ENCODE measurements at regions not wholly inside any gene's neighbourhood (a gene's known extent, or its start where the extent isn't known, plus 50 kb on each side); places are given as distances from the start of the nearest gene placed in this dataset.

DNA sequence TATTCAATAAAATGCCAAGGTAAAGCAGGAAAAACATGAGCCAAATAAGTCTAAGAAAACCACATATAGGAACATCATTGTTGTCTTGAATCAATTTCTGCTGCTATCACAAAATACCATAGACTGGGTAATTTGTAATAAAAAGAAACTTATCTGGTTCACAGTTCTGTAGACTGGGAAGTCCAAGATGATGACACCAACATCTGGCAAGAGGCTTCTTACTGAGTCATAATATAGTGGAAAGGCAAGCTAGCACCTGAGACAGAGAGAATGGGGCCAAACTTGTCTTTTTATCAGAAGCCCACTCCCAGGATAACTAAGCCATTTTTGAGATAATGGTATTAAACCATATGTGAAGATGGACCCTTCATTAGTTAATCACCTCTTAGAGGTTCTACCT is 975.9 kb downstream of the FLRT2 start:
- Mint-ChIP-seq H3K4me1 (ENCODE audit: low read depth) (peaks cover 7% of the 10 kb centered on the region), H3K36me3 (no peaks in the 10 kb centered on the region), H3K9me3 (ENCODE audit: low read depth) (peaks cover 8% of the 10 kb centered on the region), H3K27me3 (no peaks in the 10 kb centered on the region), H3K4me3 (no peak overlapping the region), H3K27ac (no peak overlapping the region)

DNA sequence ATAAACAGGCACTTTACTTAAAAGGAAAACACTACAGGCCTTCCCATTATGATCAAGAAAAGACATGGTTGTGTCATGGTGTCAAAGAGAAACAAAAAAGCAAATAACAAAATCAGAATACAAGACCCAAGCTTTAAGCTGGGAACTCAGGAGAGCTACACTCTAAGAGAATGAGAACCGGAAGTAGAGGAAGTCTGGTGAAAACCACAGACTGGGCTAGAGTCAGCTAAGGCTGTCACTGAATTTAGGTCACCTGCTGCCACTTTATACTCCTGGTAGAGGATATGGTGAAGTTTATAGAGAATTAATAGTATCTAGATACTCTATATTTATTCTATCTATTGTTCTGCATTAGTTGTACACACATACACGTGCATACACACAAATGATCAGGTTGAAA is 971.7 kb downstream of the FLRT2 start:
- Mint-ChIP-seq H3K27ac (no peak overlapping the region), H3K4me1 (ENCODE audit: low read depth) (peaks cover 9% of the 10 kb centered on the region)

DNA sequence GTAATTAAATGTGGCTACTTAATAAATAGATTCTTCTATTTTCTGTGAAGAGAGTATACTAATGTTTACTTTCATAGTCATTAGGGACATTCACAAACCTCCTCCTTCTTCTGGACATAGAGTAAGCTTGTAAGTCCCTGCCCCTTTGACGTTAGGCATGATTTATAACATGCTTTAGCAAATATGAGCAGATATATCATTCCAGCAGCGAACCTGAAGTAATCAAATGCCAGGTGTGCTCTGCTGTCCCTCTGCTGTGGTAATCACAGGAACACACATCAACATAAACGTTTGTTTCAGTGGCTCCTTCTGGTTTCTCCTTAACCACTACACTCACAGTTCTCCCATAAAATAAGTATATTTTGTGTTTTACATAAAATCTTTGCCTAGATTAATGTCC is 961.8 kb downstream of the FLRT2 start:
- H3K4me3 Mint-ChIP-seq: no peak overlapping the region
- H3K9me3 Mint-ChIP-seq (ENCODE audit: low read depth): no peaks in the 10 kb centered on the region
- H3K27ac Mint-ChIP-seq: no peak overlapping the region
- no peaks in the 10 kb centered on the region for H3K27me3 Mint-ChIP-seq
- no peaks in the 10 kb centered on the region for H3K36me3 Mint-ChIP-seq
- no peaks in the 10 kb centered on the region for H3K4me1 Mint-ChIP-seq (ENCODE audit: low read depth)

More for the DNA sequence above, 971.7 kb downstream of the FLRT2 start:
- H3K36me3 Mint-ChIP-seq: no peaks in the 10 kb centered on the region
- H3K27me3 Mint-ChIP-seq: no peaks in the 10 kb centered on the region
- H3K4me3 Mint-ChIP-seq: no peak overlapping the region
- peaks cover 8% of the 10 kb centered on the region for H3K9me3 Mint-ChIP-seq (ENCODE audit: low read depth)

DNA sequence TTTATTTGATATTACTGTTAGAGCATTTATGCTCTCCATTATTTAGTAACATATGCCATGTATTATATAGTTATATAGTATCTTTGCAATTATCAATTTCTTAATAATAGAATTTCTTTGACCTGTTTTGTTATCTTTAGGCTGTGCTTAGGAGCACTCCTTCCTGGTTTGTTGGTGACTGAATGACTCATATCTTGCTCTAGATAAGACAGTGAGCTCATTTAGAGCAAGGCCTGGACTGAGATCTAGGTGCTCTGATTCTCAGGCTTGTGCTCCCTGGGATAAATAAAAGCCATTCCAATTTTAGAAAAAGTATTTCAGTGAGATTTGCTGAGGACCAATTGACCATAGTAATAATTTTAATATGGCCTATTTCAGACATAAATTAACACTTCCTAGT is 951.2 kb downstream of the FLRT2 start:
- Mint-ChIP-seq H3K36me3 (no peaks in the 10 kb centered on the region), H3K9me3 (ENCODE audit: low read depth) (no peaks in the 10 kb centered on the region), H3K4me1 (ENCODE audit: low read depth) (no peaks in the 10 kb centered on the region), H3K27ac (no peak overlapping the region), H3K4me3 (no peak overlapping the region), H3K27me3 (no peaks in the 10 kb centered on the region)

DNA sequence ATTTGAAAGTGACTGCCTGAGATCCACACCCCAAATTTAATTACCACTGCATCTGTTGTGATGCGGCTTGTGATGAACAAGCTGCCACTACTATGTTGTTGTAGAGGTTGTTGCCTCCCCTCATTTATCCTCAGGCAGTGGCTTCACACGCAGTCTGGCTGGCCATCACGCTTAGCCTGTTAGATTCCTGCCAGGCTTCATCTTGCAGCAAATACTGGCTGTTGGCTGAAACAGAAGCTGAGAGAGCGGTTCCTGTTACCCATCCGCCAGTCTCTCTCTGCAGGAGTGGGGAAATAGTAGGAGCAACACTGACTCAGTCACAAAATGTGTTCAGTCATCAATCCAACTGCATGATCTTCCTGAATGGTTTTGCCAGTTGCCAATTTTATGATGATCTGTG is 934.4 kb downstream of the FLRT2 start:
- H3K36me3 Mint-ChIP-seq: no peaks in the 10 kb centered on the region
- H3K4me1 Mint-ChIP-seq (ENCODE audit: low read depth): no peaks in the 10 kb centered on the region
- H3K9me3 Mint-ChIP-seq (ENCODE audit: low read depth): no peaks in the 10 kb centered on the region
- H3K4me3 Mint-ChIP-seq: no peak overlapping the region
- no peak overlapping the region for H3K27ac Mint-ChIP-seq
- no peaks in the 10 kb centered on the region for H3K27me3 Mint-ChIP-seq

DNA sequence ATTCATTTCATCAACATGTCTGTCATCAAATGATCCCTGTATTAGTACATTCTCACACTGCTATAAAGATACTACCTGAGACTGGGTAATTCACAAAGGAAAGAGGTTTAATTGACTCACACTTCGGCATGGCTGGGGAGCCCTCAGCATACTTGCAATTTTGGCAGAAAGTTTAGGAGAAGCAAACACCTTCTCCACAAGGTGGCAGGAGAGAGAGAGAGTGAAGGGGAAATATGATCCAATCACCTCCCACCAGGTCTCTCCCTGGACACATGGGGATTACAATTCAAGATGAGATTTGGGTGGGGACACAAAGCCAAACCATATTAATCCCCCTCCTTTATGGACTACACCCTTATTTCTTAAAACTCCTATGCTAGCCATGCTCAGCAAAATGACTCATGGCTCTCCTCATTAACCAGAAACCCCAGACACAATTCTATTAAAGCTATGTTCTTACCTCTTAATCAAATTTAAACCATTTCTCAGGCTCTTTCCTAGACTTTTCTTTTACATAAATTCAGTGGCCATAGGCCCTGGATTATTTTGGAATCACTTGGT is 932.3 kb downstream of the FLRT2 start:
- Mint-ChIP-seq H3K4me3 (no peak overlapping the region), H3K27me3 (no peaks in the 10 kb centered on the region), H3K27ac (no peak overlapping the region), H3K9me3 (ENCODE audit: low read depth) (no peaks in the 10 kb centered on the region), H3K4me1 (ENCODE audit: low read depth) (no peaks in the 10 kb centered on the region), H3K36me3 (no peaks in the 10 kb centered on the region)

DNA sequence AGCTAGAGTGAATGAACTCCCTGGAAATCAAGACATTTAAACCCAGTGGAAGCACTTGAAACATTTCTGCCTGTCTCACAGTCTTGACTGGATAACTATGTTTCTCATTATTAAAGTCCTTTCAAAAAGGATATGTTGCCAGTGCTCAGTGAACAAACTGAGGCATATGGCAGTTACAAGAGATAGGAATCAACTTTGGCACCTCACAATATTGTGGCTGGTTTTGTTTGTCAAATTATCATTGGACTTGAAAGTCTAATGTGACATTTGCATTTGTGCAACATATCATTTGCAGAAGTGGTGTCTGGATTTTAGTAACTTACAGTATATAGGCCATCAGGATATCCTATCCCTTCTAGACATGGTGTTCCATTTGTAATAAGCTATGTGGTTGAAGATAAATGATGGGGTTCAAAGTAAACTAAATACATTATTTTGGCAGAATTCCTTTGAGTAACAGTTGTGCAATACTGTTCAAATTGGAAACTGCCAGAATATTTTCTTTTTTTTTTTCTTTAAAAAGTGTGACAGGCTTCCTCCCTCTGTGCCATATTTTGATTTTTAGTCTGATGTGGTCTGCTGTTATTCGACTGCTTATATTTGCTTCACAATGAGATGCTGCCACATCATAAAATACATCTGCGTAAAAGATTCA is 927.7 kb downstream of the FLRT2 start:
- H3K36me3 Mint-ChIP-seq: no peaks in the 10 kb centered on the region
- no peak overlapping the region for H3K4me3 Mint-ChIP-seq
- H3K27me3 Mint-ChIP-seq: no peaks in the 10 kb centered on the region
- H3K9me3 Mint-ChIP-seq (ENCODE audit: low read depth): peaks cover 6% of the 10 kb centered on the region
- H3K27ac Mint-ChIP-seq: no peak overlapping the region
- H3K4me1 Mint-ChIP-seq (ENCODE audit: low read depth): no peaks in the 10 kb centered on the region

DNA sequence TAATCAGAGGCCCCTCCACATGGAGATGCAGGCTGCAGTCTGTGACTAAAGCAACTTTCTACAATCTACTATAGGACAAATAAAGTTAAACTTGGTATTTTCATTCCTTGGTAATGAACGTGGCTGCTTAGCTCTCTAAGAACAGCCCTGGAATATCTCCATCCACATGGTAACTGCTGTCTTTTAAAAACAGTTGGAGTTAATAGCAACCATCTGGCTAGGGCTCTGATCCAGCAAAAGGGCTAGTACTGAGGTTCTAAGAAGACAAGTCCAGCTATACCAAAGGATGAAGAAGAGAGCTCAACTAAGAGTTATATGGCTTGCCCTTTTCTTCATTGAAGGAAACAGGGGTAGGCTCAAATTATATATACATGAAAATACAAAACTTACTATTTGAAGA is 920.1 kb downstream of the FLRT2 start:
- no peak overlapping the region for H3K27ac Mint-ChIP-seq
- H3K27me3 Mint-ChIP-seq: no peaks in the 10 kb centered on the region
- H3K4me3 Mint-ChIP-seq: no peak overlapping the region
- H3K36me3 Mint-ChIP-seq: no peaks in the 10 kb centered on the region
- peaks cover 6% of the 10 kb centered on the region for H3K9me3 Mint-ChIP-seq (ENCODE audit: low read depth)
- no peaks in the 10 kb centered on the region for H3K4me1 Mint-ChIP-seq (ENCODE audit: low read depth)

DNA sequence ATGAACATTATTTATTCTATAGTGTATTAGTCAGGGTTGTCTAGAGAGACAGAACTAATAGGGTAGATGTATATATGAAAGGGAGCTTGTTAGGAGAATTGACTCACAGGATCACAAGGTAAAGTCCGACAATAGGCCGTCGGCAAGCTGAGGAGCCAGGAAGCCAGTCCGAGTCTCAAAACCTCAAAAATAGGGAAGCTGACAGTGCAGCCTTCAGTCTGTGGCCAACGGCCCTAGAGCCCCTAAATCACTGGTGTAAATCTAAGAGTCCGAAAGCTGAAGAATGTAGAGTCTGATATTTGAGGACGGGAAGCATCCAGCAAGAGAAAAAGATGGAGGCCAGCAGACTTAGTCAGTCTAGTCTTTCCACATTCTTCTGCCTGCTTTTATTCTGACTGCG is 912.2 kb downstream of the FLRT2 start:
- no peak overlapping the region for H3K27ac Mint-ChIP-seq
- no peaks in the 10 kb centered on the region for H3K36me3 Mint-ChIP-seq
- H3K27me3 Mint-ChIP-seq: no peaks in the 10 kb centered on the region

DNA sequence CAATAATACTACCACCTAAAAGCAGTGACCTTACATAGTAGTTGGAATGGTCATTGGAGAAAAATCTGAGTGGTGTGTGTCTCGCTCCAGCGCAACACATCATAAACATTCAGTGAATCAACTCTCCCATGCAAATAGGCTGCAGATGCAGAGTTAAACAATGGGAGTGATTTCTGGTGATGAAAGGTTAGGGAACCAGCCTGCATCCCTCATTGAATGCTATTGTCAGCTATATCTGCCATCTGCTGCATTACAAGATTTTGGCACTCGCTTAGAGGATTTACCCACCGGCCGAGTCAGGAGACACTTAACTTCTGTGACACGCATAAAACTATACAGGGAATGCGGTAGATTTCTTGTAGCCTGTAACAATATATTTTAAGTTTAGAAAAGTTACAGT is 900.9 kb downstream of the FLRT2 start:
- Mint-ChIP-seq H3K27me3 (no peaks in the 10 kb centered on the region), H3K4me1 (ENCODE audit: low read depth) (no peaks in the 10 kb centered on the region), H3K9me3 (ENCODE audit: low read depth) (peaks cover 5% of the 10 kb centered on the region), H3K4me3 (no peak overlapping the region), H3K27ac (no peak overlapping the region), H3K36me3 (no peaks in the 10 kb centered on the region)

More for the DNA sequence above, 912.2 kb downstream of the FLRT2 start:
- Mint-ChIP-seq H3K9me3 (ENCODE audit: low read depth) (peaks cover 5% of the 10 kb centered on the region), H3K4me3 (no peak overlapping the region), H3K4me1 (ENCODE audit: low read depth) (no peaks in the 10 kb centered on the region)

DNA sequence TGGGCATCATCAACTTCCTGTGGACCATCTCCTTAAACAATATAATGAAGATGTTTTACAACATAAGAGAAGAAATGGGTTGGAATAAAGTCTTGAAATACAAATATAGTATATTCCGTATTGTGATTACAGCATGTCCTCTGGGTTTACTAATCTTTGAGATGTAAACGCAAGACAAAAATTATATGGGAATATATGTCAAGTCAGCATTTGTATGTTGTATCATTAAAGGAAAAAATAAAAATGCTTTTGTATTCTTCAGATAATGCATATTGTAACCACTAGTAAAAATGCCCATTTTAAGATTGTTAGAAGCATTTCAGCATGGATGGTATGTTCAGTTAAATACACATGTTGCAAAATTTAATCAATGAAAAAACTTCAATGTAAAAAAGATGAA is 893.3 kb downstream of the FLRT2 start:
- H3K9me3 Mint-ChIP-seq (ENCODE audit: low read depth): no peaks in the 10 kb centered on the region
- no peaks in the 10 kb centered on the region for H3K36me3 Mint-ChIP-seq
- H3K4me1 Mint-ChIP-seq (ENCODE audit: low read depth): no peaks in the 10 kb centered on the region
- H3K27me3 Mint-ChIP-seq: no peaks in the 10 kb centered on the region
- H3K4me3 Mint-ChIP-seq: no peak overlapping the region
- H3K27ac Mint-ChIP-seq: no peak overlapping the region

DNA sequence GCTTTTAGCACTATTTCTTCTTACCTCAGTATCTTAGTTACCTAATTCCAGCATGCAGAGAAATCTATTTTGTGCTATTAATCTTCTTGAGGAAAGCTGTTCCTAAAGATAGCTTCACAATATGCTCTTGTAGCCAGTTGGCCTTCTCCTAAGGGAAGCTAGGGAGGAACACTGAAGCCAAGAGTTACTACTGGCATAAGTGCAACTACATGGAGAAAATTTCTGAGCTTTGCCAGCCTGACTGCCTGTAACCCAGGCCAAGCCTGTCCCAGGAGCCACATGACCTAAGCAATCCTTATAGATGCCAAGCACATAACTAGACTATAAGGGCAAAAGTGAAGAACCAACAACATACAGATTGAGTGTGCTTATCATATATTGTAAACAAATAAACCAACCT is 890.2 kb downstream of the FLRT2 start:
- H3K27me3 Mint-ChIP-seq: no peaks in the 10 kb centered on the region
- H3K27ac Mint-ChIP-seq: no peak overlapping the region
- H3K4me3 Mint-ChIP-seq: no peak overlapping the region
- H3K9me3 Mint-ChIP-seq (ENCODE audit: low read depth): no peaks in the 10 kb centered on the region
- H3K4me1 Mint-ChIP-seq (ENCODE audit: low read depth): no peaks in the 10 kb centered on the region
- no peaks in the 10 kb centered on the region for H3K36me3 Mint-ChIP-seq

DNA sequence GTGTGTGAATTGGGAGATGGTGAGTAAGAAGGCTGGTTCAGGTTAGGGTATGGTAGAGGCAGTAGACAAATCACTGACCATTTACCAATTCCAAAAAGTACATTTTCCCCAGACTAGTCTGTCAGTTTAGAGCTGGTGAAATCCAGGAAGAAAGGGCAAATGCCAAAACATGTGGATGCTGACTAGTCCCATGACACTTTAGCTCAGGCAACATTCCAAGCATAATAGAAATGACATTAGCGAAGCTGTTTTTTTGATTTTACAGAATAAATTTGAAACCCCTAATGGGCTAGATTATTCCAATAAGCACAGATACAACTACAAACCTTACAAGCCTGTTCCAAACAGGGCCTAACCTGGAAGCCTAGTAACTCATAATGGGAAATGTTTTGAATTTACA is 884.2 kb downstream of the FLRT2 start:
- Mint-ChIP-seq H3K4me3 (no peak overlapping the region), H3K4me1 (ENCODE audit: low read depth) (no peaks in the 10 kb centered on the region), H3K27me3 (no peaks in the 10 kb centered on the region), H3K27ac (no peak overlapping the region), H3K9me3 (ENCODE audit: low read depth) (no peaks in the 10 kb centered on the region), H3K36me3 (no peaks in the 10 kb centered on the region)

DNA sequence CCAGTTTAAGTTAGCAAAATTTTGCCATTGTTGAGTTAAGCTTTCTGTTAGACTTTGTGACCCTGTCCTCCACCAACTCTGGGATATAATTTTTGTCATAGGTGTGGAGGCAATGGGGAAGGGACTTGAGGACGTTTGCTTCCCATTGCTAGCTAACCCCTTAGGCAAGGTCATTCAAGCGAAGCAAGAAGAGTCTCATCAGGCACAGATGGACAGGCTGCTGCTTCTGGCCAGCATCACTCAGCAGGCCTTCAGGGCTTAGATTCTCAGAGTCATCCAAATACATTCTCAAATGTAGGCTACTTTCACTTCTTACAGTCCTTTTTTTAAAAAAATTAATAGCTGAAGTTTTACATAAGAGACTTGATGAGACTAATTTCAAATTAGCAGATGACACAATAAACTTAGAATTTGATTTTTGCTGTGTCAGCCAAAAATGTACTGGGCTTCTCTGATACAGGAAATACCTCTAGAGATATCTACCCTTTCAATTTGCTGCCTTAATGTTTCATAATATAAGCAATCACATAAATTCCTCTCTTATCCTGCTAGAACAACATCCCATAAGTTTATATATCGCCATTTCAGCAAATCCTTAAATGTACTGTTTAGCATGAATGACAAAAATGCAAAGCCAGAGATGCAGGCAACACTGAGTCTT is 875.2 kb downstream of the FLRT2 start:
- Mint-ChIP-seq H3K4me3 (no peak overlapping the region), H3K36me3 (no peaks in the 10 kb centered on the region), H3K27ac (no peak overlapping the region), H3K27me3 (no peaks in the 10 kb centered on the region), H3K4me1 (ENCODE audit: low read depth) (no peaks in the 10 kb centered on the region), H3K9me3 (ENCODE audit: low read depth) (no peaks in the 10 kb centered on the region)

DNA sequence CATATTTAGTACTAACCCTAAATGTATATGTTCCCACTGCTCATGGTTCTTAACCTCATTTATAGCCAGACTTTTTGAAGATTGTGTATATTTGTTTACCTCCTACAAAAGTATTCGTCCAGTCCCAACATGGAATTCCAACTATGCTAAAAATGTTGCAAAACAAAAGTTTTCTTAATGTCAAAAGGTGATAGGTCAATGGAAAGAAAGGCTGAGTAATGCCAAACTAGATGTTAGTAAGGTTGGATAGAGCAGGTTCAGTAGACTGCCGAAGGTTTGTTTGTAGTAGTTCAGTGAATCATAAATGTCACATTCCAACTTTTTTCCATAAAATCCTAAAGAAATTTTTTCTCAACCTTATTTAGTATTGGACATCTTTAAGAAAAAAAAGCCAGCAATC is 874.5 kb downstream of the FLRT2 start:
- H3K27ac Mint-ChIP-seq: no peak overlapping the region

DNA sequence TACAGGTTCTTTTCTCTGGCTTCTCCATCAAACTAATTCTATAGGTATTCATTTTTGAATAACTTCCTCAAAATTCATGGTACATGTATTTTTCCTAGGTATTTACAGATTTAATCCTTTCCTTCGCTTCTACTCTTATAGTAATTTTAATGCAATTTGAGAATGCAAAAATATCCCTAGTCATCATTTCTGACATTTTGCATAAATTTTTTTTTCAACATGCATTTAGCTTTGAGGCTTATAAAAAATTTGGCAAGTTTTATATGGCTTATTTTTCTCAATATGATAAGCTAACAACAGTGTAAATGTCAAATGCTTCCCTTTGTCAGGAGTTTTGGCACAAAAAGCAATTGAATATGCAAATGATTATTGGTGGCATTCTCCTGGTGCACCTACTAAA is 872.6 kb downstream of the FLRT2 start:
- Mint-ChIP-seq H3K4me3 (no peak overlapping the region), H3K27me3 (no peaks in the 10 kb centered on the region), H3K4me1 (ENCODE audit: low read depth) (no peaks in the 10 kb centered on the region), H3K27ac (no peak overlapping the region), H3K9me3 (ENCODE audit: low read depth) (no peaks in the 10 kb centered on the region), H3K36me3 (no peaks in the 10 kb centered on the region)

More for the DNA sequence above, 874.5 kb downstream of the FLRT2 start:
- Mint-ChIP-seq H3K4me1 (ENCODE audit: low read depth) (no peaks in the 10 kb centered on the region), H3K4me3 (no peak overlapping the region), H3K27me3 (no peaks in the 10 kb centered on the region), H3K9me3 (ENCODE audit: low read depth) (no peaks in the 10 kb centered on the region), H3K36me3 (no peaks in the 10 kb centered on the region)
